Lower leg skin (tissue), 3 donors: ENCODE measurements at regions not wholly inside any gene's neighbourhood (a gene's known extent, or its start where the extent isn't known, plus 50 kb on each side); places are given as distances from the start of the nearest gene placed in this dataset.

Experiments used
- POLR2A ChIP-seq, 2 donors: fragments of 450-650 bp; IDR thresholded peaks; one replicate each; pipeline ENCODE4 v1.6.1; 2016 to 2017; ENCODE audit warnings: antibody characterized with exemption in 2 of 2, mild to moderate bottlenecking in 1 of 2, moderate library complexity in 1 of 2
- TF ChIP-seq, protein P1 (sequence below), 3 donors: fragments of 450-650 bp; IDR thresholded peaks; one replicate each; pipeline ENCODE4 v1.5.1; 2016; ENCODE audit warnings: antibody characterized with exemption in 3 of 3, mild to moderate bottlenecking in 3 of 3, moderate library complexity in 2 of 3

DNA sequence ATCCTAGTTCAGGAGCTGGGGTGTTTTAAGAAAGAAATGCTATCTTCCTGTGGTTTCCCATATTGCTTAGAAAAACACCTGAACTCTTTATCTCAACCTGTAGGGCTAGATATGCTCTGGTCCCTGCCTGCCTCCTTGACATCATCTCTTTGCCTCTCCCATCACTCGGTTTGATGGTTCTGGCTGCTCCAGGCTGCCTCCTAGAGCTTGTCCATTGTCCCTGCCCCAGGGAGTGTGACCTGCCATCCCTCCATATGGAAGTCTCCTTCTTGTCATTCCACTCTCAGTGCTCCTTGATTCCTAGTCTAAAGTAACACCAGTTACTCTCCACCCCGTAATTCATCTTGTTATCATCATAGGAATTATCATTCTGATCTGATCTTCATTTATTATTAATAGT, 369.0 kb upstream of the EEF2KMT start:
- TF ChIP-seq, protein P1, sequence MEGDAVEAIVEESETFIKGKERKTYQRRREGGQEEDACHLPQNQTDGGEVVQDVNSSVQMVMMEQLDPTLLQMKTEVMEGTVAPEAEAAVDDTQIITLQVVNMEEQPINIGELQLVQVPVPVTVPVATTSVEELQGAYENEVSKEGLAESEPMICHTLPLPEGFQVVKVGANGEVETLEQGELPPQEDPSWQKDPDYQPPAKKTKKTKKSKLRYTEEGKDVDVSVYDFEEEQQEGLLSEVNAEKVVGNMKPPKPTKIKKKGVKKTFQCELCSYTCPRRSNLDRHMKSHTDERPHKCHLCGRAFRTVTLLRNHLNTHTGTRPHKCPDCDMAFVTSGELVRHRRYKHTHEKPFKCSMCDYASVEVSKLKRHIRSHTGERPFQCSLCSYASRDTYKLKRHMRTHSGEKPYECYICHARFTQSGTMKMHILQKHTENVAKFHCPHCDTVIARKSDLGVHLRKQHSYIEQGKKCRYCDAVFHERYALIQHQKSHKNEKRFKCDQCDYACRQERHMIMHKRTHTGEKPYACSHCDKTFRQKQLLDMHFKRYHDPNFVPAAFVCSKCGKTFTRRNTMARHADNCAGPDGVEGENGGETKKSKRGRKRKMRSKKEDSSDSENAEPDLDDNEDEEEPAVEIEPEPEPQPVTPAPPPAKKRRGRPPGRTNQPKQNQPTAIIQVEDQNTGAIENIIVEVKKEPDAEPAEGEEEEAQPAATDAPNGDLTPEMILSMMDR (IDR thresholded peaks at IDR 0.05), result no peak
- no peak for TF ChIP-seq POLR2A (IDR thresholded peaks at IDR 0.05)
